Sciatic nerve (tissue), 2 donors: ENCODE measurements at regions not wholly inside any gene's neighbourhood (a gene's known extent, or its start where the extent isn't known, plus 50 kb on each side); places are given as distances from the start of the nearest gene placed in this dataset.
A peak's percentile ranks its signal among the peaks of the same experiment; 100 is the strongest.
"Not testable (repeated sequence)": the region's sequence is repeated elsewhere in the genome, so short reads cannot be mapped to it uniquely, and the experiment has no call there.

Source experiments
- ATAC-seq: fragments of 200-7000 bp; cut with Tn5 transposase; one replicate; pipeline ENCODE4 v1.9.1; 2020; ENCODE audit warnings: mild to moderate bottlenecking, moderate library complexity
- DNase-seq: peaks from one replicate; pipeline ENCODE4 v3.0.0-alpha.2; 2020; ENCODE audit warnings: low spot score
- intact Hi-C: fragments of 100-400 bp; cut with DNase I; formaldehyde crosslinking; loops from one replicate; pipeline ENCODE4 v1.14.2; 2022
- donor health status: DM: no; HTN: no; CAD: no.
- donor health status: DM: no; HTN: no; CAD: no.

GRCh38 chr13:33671560-33671959, 146.4 kb upstream of the RFC3 start:
- ATAC-seq: no peak
- intact Hi-C loops: no loop called here
- no peak for DNase-seq

GRCh38 chr13:33672022-33672421, 145.9 kb upstream of the RFC3 start:
- intact Hi-C loops, DNase-seq, ATAC-seq: not testable (repeated sequence)

GRCh38 chr13:33676045-33676989, 141.6 kb upstream of the RFC3 start:
- intact Hi-C loops: no loop called here
- ATAC-seq: peak; percentile 90
- peak; percentile 66 for DNase-seq

- intact Hi-C loops: no loop called here
- no peak for DNase-seq
- no peak for ATAC-seq
Measured at GRCh38 chr13:33677215-33677614, 140.7 kb upstream of the RFC3 start.

GRCh38 chr13:33678084-33678483, 139.9 kb upstream of the RFC3 start:
- ATAC-seq (no peak), DNase-seq (no peak)
- intact Hi-C loops: no loop called here

- peak; percentile 82 for ATAC-seq
- intact Hi-C loops: no loop called here
- DNase-seq: peak; percentile 81
Measured at GRCh38 chr13:33678906-33679657, 138.9 kb upstream of the RFC3 start.

- no peak for DNase-seq
- intact Hi-C loops: no loop called here
- no peak for ATAC-seq
Measured at GRCh38 chr13:33679658-33680012, 138.3 kb upstream of the RFC3 start.

GRCh38 chr13:33682020-33682564, 135.9 kb upstream of the RFC3 start:
- no peak for ATAC-seq
- DNase-seq: no peak
- intact Hi-C loops: no loop called here

- DNase-seq, intact Hi-C loops, ATAC-seq: not testable (repeated sequence)
Measured at GRCh38 chr13:33682646-33683045, 135.3 kb upstream of the RFC3 start.

GRCh38 chr13:33683376-33683775, 134.6 kb upstream of the RFC3 start:
- intact Hi-C loops: no loop called here
- ATAC-seq (no peak), DNase-seq (no peak)

- no peak for ATAC-seq
- intact Hi-C loops: no loop called here
- no peak for DNase-seq
Measured at GRCh38 chr13:33684874-33685273, 133.1 kb upstream of the RFC3 start.

GRCh38 chr13:33686772-33687480, 131.0 kb upstream of the RFC3 start:
- ATAC-seq (peak; percentile 52), DNase-seq (no peak)
- intact Hi-C loops: no loop called here

- no peak for ATAC-seq
- intact Hi-C loops: no loop called here
- DNase-seq: no peak
Measured at GRCh38 chr13:33690354-33690753, 127.6 kb upstream of the RFC3 start.

- ATAC-seq (no peak), DNase-seq (no peak)
- intact Hi-C loops: no loop called here
Measured at GRCh38 chr13:33691980-33692379, 126.0 kb upstream of the RFC3 start.

- ATAC-seq (no peak), DNase-seq (no peak)
- intact Hi-C loops: no loop called here
Measured at GRCh38 chr13:33692531-33692930, 125.4 kb upstream of the RFC3 start.

GRCh38 chr13:33694546-33694945, 123.4 kb upstream of the RFC3 start:
- intact Hi-C loops: no loop called here
- DNase-seq (no peak), ATAC-seq (no peak)

- ATAC-seq (no peak), DNase-seq (no peak)
- intact Hi-C loops: no loop called here
Measured at GRCh38 chr13:33696530-33696929, 121.4 kb upstream of the RFC3 start.

GRCh38 chr13:33697926-33698325, 120.0 kb upstream of the RFC3 start:
- intact Hi-C loops: no loop called here
- DNase-seq (no peak), ATAC-seq (no peak)

GRCh38 chr13:33707449-33707848, 110.5 kb upstream of the RFC3 start:
- DNase-seq: no peak
- intact Hi-C loops: no loop called here
- ATAC-seq: no peak
